ENCODE measurements at regions not wholly inside any gene's neighbourhood (a gene's known extent, or its start where the extent isn't known, plus 50 kb on each side); places are given as distances from the start of the nearest gene placed in this dataset.
"Not testable (repeated sequence)": the region's sequence is repeated elsewhere in the genome, so short reads cannot be mapped to it uniquely, and the experiment has no call there.

DNA sequence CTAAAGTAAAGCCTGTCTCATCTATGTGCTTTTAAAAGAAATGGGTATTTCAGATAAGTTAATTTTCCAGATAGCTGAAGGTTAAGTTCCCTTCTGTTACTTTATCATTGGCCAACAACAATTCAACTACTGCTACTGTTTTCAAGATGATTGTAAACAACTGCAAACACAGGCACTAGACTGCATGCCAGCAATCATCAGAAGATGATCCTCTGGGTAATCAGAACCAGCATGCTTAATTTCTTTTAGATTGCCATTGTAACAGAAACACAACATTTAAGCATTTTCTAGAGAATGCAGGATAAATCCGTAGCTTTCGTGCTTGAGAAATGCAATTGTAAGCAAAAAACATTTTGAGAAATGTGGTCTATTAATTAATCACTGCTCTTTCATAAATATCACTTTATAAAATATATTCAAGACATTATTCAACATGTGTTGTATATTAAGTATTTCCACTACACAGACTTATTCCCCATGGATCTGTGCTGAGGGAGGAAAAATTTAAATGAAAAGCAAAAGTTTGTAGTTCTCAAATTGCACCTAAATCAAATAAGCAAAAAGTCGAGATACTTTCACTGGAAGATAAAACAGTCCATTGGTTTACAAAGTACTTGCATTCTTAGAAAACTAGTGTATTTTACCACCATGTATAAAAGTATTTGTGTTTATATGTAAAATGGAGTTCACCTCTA is 133.7 kb downstream of the ATL2 start:
- no peak for DNase-seq

- no peak for DNase-seq
Observed at GRCh38 chr2:38239452-38239851, 137.6 kb downstream of the ATL2 start.

- not testable (repeated sequence) for DNase-seq
Observed at GRCh38 chr2:38238705-38239104, 138.4 kb downstream of the ATL2 start.

DNA sequence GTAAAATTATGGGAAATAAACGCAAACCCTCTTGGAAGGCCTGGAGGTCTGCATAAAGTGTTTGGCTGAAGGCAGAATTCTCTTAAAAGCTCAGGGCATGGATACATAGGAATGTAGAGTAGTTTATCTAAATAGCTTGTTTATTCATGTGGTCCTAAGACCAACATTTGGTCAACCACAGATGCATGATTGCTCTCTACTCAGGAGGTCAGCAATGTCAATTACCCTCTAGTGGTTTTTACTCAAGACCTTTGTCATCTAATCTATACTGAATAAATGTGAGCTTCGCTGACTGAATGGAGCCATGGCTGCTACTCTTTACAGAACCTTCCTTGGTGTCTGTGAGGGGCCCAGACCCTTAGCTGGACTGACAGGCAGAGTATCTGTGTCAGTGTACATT is 139.8 kb downstream of the ATL2 start:
- DNase-seq: no peak

DNA sequence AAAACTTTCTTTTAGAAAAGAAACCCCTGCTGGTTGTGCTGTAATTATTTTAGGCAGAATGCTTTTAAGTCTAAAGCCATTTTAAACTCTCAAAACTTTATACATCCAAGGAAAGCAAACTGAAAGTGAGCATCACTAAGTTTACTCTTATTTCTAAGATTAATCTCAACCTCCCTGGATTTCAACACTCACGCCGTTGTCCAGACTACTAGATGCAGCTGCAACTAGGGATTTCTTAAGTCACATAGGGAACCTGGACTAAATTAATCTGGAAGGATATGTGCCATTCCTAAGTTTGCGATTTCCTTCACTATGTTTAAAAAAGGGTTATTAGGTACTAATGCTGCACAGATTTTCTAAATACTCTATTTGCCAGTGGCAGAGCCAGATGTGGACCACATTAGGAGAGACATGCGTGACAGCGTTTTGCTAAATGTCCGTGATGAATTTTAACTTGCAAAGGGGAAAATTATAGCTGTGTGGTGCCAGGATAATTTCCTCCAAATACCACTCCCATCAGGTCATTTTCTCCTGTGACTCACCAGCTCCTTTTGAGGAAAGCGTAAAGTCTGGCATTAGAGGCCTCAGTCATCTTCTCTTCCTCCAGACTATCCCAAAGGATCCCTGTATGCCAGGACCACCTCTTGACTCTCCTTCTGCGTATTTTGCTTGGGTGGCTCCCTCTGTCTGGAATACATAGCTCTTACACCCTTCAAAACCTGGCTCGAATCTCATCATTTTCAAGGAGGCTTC is 143.7 kb downstream of the ATL2 start:
- no peak for DNase-seq

DNA sequence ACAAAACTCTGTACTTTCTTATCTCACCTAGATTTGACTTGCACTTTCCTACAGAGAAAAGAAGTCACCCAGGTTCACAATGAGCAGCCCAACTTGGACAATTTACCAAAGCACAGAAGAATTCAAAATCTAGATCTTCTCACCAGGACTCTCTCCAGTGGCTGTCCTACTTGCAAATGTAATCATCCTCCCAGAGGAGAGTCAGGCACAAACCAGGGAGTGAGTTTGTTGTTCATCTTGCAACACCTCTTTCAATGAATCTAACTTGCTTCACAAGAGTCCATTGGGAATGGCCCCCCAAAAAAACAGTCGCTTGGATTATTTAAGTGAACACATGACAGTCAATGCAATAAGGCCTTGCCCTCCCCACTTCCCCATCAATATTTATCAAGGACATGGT is 144.6 kb downstream of the ATL2 start:
- no peak for DNase-seq

DNA sequence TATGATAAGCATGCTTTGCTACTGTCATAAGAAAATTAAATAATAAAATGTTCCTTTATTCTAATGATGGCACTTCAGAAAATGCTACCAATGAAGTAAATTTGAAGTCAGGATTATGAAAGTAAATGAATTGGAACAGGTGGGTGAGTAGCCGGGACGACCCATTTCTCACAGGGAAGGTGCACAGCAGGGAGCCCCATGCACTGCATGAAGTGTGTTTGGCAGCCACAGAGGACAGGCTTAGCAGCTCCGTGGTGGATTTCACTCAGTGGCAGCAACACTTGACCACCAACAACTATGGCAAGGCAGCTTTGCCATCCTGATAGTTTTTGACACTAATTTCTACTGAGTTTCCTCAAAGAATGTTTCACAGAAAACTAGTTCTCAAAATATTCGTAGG is 146.3 kb downstream of the ATL2 start:
- no peak for DNase-seq

DNA sequence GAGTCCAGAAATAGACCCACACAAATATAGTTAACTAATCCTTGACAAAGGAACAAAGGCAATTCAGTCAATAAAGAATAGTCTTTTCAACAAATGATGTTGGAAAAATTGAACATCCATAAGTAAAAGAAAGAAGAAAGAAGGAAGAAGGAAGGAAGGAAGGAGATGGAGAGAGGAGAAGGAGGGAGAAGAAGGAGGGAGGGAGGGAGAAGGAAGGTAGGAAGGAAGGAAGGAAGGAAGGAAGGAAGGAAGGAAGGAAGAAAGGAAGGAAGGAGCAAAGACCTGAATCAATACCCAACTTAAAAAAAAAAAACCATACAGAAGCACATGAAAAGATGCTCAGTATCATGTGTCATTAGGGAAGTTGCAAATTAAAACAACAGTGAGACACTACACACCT is 148.3 kb downstream of the ATL2 start:
- DNase-seq: no peak

DNA sequence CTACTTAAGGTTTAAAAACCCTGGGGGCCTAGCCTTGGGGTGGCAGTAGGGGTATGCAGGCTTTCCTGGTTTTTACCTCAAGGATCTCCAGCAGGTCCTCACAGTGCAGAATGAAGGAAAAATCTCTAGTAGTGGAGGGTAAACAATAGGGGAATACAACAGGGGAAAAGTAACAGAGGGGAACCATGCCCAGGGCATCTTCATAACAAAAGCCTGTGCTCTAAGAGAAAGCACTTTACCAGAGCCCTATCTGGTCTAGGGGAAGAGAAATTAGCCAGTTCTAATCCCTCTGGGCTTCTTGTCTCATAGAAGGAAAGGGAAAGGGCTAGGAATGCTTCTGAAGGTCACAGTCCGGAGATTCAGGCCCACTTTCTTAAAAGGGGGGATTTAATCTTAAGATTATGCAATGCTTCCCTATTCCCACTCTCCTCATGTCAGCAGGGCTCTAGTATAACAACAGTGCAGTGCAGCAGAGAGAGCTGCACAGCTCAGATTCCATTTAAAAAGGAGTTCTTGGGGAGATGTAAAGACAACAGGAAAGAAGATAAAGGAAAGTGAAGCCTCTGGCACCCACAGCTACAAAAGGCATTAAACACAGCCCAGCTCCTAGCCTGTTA is 149.0 kb upstream of the CYP1B1 start:
- no peak for DNase-seq

DNA sequence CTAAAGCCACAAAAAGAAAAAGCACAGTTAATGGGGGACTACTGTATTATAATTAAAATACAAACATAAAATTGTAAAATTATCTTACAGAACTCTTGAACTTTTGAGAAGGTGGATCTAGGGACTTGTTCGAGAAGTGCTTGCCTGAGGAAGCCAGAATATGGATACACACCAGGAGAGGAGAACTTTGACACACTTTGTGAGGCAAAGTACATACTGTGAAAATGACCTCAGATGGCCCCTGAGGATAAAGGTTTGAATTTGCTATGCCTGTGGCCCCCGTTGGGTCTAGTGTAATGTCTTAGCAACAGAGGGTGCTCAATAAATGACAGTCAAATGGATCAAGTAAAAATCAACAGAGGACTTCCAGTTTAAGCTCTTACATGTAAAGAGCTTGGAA is 148.2 kb upstream of the CYP1B1 start:
- DNase-seq: no peak

DNA sequence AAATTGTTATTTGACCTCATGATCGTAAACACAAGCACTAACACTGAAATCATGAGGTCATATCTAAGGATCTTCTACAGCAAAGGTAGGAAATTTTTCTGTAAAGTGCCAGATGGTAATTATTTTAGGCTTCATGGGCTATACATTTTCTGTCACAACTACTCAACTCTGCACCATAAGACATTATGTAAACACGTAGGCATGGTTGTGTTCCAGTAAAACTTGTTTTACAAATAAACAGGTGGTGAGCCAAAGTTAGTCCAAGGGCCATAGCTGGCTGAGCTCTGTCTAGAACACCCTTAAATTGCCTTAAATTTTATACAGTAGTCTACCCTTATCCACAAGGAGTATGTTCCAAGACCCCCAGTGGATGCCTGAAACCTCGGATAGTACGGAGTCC is 147.3 kb upstream of the CYP1B1 start:
- no peak for DNase-seq

GRCh38 chr2:38220164-38220563 is 144.2 kb upstream of the CYP1B1 start:
- DNase-seq: no peak

DNA sequence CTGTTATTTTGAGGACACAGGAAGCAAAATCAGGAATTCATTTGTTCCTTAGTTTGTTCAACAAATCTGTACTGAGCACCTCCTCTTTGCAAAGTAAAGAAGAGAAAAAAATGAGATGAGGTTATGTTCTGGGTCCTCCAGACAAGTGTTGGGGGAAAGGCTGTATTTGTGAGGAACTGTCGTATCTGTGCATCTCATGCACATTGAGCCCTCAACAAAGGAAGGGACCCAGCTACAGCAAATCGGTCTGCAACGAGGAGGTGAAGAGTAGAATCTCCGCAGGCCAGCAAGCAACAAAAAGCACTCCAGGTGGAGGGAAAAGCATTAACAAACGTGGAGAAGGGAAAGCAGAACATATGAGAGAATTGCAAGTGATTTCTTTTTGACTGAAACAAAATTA is 143.0 kb upstream of the CYP1B1 start:
- no peak for DNase-seq

- DNase-seq: no peak
Observed at GRCh38 chr2:38218591-38218991, 142.6 kb upstream of the CYP1B1 start.

DNA sequence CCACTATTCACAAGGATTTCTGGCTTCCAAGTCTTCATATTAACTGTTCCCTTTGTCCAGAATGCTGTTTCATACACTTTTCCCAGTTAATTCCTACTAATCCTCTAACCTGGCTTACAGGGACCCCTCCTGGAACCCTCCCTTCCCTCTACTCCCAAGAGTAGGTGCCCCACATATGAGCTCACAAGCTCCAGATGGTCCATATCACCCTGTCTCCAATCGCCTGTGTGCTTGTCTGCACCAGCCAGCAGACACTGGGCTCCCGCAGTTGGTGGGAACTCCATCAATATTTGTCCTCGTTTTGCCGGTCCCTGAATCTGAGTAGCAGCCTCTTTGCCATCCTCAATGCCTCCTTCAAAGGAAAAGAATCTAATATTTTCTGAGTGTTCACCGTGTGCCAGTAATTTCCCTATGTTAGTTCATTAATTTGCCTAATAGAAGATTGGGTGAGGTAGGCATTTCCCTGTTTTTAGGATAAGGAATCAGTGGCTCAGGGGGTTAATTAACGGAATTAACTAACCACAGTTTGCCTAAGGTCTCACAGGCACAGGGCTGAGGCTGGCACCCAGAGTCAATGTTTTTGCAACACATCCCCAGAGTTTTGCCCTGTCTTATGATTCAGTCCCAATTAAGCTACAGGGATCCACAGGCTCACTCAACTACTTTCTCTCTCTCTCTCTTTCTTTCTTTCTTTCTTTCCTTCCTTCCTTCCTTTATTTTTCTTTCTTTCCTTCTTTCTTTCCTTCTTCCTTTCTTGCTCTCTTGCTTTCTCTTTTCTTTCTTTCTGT is 141.6 kb upstream of the CYP1B1 start:
- DNase-seq: no peak

DNA sequence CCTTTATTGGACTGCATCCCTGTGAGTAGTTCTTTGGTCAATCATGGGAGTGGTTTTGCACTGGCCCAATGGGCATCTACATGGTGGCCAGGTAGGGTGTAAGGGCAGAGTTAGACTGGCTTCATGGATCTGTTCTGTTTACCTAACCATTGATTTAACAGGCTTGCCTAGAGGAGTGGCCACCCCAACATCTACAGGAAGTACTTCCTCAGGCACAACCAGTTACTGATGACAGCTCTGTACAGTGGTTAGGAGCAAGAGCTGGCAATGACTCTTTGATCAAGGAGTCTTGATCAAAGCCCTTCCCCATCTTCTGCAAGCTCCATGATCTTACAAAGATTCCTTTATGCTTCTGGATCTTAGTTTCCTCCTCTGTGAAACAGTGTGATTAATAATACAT is 140.9 kb upstream of the CYP1B1 start:
- DNase-seq: no peak

DNA sequence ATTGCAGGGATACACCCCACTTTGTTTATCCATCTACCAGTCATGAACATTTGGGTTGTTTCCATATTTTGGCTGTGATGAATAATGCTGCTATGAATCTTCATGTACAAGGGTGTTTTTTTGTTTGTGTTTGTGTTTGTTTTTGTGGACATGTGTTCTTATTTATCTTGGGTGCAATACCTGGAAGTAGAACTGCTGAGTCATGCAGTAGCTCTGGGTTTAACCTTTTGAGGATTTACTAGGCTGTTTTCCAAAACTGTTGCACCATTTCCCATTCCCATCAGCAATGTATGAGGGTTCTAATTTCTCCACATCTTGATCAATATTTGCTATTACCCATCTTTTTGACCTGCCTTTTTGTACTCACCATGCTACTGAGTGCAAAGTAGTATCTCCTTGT is 140.0 kb upstream of the CYP1B1 start:
- DNase-seq: no peak

DNA sequence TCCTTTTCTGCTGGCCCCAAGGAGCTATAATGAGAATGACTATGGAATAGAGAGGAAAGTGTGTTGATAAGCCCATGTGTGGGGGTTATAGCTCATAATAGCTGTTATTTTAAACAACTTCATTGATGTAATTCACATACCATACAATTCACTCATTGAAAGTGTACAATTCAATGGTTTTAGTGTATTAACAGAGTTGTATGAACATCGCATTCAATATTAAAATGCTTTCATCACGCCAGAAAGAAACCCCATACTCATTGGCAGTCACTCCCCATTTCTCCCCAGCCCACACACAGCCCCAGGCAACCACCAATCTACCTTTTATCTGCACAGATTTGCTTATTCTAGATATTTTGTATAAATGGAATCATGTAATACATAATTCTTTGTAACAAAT is 139.6 kb upstream of the CYP1B1 start:
- DNase-seq: no peak

DNA sequence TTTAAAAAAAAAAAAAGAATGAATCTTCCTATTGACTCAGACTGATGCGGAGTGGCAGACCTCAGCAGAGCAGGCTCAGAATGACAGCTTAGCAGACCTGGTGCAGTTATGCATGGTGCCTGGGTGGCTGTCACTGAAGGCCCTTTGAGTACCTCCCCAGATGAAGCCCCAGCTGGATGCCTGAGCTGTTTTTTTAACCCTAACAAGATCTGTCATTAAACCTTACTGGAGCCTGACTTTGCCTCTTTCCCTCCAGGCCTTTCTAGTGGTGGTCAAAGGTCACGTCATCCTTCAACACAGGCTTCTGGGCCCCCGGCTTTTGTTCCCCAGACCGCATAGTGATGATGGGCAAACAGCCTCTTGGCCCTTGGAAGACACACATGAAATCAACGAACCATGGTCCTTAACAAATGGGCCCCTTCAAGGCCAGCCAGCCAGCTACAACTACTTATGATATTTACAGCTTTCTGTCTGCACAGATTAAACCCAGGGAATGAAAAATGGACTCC is 138.3 kb upstream of the CYP1B1 start:
- DNase-seq: no peak

DNA sequence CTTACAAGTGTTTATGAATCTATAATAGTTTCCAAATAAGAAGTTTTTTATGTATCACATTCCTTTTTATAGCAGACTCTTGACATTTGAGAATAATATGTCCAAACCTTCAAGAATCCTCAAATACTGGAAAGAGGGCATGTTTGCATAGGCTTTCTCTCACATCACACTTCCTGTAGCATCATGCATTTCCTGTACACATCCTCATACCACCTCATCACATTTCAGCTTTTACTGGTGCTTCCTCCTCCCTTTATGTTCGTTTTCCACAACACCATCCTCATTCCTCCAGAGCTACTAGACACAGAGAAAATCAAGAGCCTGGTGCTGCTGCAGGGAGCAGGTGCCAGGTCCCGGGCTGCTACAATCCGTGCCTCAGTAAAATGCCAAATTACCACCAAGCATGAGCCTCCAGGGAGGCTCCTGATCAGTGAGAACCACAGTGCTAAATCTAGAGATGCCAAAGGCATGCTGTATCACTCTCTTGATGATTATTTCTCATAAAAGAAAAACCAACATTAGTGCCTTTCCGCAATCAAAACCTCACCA is 137.7 kb upstream of the CYP1B1 start:
- no peak for DNase-seq

GRCh38 chr2:38212312-38212711 is 136.4 kb upstream of the CYP1B1 start:
- no peak for DNase-seq

- no peak for DNase-seq
Observed at GRCh38 chr2:38207168-38207567, 131.2 kb upstream of the CYP1B1 start.

DNA sequence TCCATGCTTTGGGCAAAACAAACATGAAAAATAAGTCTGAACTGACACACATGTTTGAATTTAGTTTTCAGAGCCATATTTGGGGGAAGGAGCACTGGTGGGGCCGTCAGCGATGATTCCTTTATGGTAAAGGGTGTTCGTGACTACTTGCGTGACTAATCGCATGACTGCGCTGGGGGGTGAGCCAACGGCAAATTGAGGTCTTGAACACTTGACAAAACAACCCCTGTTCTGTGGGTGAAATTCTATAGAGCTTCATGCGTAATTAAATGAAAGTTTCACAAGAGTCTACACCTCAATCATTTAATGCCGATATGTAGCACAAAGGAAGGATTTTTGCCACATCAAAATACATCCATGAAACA is 127.5 kb upstream of the CYP1B1 start:
- DNase-seq: no peak
